HG03460 (cell line): ENCODE measurements at regions not wholly inside any gene's neighbourhood (a gene's known extent, or its start where the extent isn't known, plus 50 kb on each side); places are given as distances from the start of the nearest gene placed in this dataset.

Experiments used
- ATAC-seq: cut with Tn5 transposase; IDR thresholded peaks from one replicate; pipeline ENCODE4 v1.9.1; 2021; ENCODE audit not compliant: unreplicated experiment

- ATAC-seq: no peak
These were observed 727.8 kb downstream of the C6orf118 start for GRCh38 chr6:164581563-164581962.

- ATAC-seq: no peak
These were observed 730.4 kb downstream of the C6orf118 start for GRCh38 chr6:164579035-164579434.

DNA sequence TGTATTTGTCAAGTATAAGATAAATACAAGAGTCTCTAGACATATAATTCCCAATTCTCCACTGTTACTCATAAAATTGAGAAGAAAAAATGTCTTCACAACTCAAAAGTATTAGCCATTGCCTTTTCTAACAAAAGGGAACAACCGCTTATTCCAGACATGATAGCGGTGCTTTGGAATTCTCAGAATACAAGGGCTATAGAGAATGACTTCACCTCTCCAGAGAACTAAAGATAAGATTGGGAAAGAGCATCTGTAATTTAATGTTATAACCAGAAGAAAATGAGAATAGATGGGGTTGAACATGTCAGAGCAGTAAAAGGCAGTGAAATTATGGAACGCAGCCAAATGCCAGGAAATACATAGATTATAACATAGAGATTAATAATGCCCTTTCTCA, 730.8 kb downstream of the C6orf118 start:
- ATAC-seq: no peak

DNA sequence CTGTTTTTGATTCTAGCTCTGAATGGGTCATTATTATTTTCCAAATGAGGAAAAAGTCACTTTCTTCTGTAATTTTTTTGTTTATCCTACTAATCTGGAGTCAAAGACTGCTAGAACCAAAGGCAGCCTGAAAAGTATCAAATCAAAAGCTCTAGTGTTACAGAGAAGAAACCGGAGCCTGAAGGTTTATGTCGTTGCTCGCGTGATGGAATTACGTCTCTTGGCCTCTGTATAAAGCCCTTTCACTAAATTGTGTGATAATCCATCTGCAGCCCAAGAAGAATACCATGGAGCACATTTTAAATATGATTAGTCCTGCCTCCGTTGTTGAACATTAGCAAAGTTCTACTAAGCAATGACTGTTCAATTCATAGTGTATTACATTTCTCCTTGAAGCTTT, 738.6 kb downstream of the C6orf118 start:
- ATAC-seq: no peak

DNA sequence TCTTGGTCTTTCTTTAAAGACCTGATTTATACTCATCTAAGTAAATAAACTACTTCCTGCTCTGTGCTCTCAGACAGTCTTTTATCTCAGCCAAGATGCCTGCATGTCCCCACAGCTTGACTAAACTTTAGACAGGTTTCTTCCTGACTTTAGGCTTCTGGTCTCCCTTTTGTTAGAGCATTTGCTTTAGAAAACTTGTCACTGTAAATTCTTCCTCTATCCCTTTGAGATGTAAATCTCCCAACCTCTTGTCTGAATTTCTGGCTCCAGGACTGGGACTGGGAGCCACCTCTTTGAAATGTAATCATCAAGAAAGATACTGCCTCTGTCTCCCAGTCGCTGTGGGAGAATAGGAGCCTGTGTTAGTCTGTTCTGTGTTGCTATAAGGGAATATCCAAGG, 739.9 kb downstream of the C6orf118 start:
- no peak for ATAC-seq

GRCh38 chr6:164563924-164564323, 745.5 kb downstream of the C6orf118 start:
- no peak for ATAC-seq

DNA sequence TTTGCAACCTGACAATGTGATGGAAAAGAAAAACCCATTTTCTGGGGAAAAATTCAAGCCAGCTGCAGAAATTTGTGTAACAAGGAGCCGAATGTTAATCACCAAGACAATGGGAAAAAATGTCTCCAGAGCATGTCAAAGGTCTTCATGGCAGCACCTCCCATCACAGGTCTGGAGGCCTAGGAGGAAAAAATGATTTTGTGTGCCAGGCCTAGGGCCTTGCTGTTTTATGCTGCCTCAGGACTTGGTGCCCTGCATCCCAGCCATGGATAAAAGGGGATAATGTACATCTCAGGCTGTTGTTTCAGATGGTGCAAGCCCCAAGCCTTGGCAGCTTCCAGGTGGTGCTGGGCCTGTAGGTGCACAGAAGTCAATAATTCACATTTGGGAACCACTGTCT, 747.7 kb downstream of the C6orf118 start:
- ATAC-seq: no peak

DNA sequence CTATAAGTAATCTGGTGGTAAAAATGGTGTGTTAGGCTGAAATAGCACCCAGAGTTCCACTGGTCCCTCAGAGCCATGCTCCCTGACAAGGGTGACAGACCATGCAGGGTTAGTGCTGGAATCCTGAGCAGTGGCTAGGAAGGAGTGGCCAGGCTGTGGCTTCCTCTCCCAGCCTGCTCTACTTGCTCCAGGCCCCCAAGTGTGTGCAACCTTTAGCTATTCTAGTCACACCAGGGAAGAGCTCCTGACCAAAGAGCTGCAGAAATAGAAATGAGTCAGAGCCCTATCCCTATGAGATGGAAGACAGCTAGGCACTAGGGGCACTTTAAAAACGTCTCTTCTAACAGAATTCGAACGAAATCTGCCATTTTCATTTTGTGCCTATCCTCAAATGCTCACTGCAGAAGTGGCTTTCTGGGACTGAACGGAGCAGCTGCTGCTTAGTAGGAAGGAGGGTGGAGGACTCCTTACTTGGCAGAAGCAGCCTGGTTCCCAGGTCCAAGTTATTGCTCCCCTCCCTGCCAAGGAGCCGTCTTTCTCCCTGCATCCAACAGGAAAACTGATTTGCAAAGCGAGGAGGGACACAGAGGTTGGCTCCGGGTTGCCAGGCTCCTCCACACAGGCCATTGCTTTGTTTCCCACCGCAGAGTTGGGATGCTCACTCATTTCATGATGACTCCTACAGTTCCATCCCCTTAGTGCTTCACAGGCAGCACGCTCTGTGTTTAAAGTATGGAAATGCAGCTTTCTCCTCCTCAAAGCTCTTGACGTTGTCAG, 754.5 kb downstream of the C6orf118 start:
- ATAC-seq: no peak

- no peak for ATAC-seq
These were observed 755.2 kb downstream of the C6orf118 start for GRCh38 chr6:164554226-164554625.

DNA sequence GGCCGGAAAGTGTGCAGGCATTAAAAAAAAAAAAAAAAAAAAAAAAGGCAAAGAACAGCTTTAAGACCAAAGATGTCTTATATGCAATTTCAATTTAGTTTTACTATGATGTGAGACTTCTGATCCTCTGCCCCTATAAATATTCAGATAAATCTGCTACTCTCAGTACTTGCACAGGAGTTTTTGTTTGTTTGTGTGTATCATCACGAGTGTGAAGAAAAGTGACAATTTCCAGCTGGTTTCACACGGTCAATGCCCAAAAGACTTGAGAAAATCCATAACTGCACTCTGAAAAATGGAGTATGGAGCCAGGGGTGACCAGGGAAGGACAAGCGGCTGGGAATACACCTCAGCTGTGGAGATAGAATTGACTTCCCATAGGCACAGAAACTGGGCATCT, 757.7 kb downstream of the C6orf118 start:
- no peak for ATAC-seq

- ATAC-seq: no peak
These were observed 762.3 kb downstream of the C6orf118 start for GRCh38 chr6:164547076-164547475.

- no peak for ATAC-seq
These were observed 763.1 kb downstream of the C6orf118 start for GRCh38 chr6:164546263-164546662.

GRCh38 chr6:164534070-164534766, 775.2 kb downstream of the C6orf118 start:
- no peak for ATAC-seq

GRCh38 chr6:164533045-164533362, 776.4 kb downstream of the C6orf118 start:
- no peak for ATAC-seq

GRCh38 chr6:164532198-164533044, 777.0 kb downstream of the C6orf118 start:
- ATAC-seq: no peak

DNA sequence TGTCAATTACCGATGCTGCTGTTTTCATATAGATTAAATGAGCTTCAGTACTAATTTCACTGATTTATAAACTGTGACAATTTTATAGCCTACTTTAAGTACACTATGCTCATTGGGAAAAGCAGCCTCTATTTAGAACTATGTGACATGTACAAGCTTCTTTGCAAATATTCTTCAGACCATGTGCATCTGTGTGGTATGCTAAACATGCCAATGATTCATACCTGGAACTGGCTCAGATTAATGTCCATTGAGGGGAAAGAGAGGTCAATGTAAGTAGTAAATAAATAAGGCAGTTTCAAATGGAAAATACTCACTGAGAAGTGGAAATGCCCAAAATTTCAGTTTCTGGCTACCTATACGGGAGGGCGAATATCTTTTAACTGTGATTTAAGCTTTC, 777.7 kb downstream of the C6orf118 start:
- no peak for ATAC-seq

DNA sequence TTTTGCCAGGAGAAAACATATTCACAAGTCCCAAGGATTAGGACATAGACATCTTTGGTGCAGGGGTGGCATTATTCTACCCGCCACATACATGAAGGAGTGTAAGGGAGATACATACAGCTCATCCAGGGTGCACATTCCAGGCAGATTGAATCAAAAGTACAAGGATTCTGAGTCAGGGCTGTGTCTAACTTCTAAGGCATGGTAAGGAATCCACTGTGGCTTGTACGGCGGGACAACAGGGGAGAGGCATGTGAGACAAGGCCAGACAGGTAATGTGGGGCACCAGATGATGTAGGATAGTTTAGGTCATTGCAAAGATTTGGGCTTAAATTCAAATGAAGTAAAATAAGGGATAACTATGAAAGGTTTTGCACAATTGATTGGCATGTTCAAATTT, 780.9 kb downstream of the C6orf118 start:
- ATAC-seq: no peak

DNA sequence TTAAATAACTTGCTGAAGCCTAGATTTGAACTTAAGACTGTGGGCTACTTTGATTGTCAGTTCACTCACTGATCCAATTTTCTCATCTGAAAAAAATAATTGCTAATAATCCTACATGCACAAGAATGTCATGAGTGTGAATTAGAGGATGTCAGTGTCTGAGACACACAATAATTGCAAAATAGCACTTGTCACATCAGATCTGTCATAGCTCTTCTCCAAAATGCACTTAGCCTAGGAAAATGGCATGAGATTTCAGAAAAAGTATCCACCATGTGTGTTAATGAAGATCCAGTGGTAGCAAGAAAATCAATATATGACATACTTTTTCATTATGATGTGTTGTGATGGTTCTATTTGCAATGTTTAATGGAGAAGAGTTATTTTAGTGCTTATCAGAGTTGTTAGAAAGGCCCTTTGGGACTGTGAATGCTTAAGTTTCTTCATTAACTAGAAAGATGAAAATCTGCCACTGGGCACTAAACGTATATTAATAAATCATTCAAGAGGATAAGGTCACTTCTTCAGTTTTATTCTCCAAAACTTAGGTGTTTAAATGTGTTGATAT, 786.2 kb downstream of the C6orf118 start:
- no peak for ATAC-seq

- ATAC-seq: no peak
These were observed 788.5 kb downstream of the C6orf118 start for GRCh38 chr6:164520916-164521315.

GRCh38 chr6:164507206-164507940, 802.0 kb downstream of the C6orf118 start:
- no peak for ATAC-seq

GRCh38 chr6:164505425-164505824, 804.0 kb downstream of the C6orf118 start:
- no peak for ATAC-seq
